CD4-positive, alpha-beta T cell treated with Interleukin-6 for 4 hours (primary cell): ENCODE measurements at regions not wholly inside any gene's neighbourhood (a gene's known extent, or its start where the extent isn't known, plus 50 kb on each side); places are given as distances from the start of the nearest gene placed in this dataset.

ENCODE experiments used
- DNase-seq: peaks from one replicate; pipeline ENCODE4 v3.0.0-alpha.2; 2020; ENCODE audit warnings: mixed read lengths

DNA sequence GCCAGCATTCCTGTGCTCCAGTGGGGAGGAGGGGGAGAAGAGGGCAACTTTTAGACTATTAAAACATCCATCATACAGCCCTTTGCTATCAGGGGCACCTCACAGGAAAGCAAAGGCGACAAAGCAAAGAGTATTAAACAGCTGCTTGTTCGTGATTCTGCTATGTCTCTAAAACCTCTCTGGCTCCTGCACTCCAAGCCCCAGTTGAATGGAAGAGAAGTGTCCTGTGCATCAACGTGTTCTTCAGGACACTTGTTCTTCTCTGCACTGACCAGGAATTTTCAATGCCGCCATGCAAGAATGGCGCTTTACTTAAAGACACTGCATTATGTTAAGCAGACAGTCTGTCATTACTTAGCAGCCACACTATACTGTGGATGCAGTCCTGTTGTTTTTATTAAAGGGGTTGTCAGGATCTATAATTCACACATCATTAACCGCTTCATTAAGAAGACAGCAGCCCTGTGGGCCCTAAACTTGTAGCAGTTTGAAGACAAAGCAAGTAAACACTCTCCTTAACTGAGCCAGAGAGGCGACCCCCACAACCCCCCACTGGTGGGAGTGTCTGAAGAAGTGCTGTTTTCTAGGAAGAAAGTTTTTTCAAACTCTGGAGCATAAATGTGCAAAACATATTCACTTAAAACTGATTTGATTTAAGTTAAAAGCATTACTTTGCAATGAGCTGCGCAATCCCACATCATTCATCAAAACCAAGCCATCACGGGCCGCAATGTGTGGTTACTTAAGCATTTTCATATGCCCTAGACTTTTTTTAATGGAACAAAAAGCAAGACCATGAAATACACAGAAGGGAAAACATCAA lies 164.5 kb downstream of the ZNF608 start:
- no peak for DNase-seq

DNA sequence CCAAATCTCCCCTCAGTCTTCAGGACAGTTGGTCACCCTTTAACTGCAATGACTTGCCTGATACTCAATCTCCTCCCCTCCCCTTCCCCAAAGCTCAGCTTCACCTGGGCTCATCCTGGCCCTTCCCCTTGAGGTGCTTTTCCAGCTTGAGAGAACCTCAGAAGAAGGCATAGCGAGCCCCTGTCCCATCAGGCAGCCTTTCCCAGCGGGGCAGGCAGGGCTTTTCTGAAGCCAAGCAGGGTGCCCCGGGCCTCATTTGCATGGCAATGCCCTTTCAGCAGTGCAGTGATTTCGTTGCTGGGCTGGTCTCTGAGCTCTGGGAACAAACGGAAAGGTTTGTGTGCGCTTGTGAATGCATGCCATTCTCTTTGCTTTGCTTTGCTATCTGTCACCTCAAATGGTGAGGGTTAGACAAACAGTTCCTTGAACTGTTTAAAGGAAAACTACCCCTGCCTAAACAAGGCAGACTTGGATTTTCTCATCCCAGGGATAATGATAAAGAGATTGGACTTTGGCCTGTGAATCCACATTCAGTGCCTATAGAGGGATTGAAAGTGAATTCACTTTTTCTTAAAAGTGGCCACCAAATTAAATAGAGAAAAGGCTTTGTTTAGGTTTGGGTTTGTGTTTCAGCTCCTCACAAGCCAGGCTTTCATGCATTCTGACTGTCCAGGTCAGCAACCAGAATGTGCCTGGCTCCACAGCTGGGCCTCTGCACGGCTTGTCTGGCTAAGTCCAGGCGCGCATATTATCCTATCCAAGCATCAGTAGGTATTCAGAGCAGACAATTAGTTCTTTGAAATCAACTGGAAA lies 165.3 kb downstream of the ZNF608 start:
- DNase-seq: no peak

DNA sequence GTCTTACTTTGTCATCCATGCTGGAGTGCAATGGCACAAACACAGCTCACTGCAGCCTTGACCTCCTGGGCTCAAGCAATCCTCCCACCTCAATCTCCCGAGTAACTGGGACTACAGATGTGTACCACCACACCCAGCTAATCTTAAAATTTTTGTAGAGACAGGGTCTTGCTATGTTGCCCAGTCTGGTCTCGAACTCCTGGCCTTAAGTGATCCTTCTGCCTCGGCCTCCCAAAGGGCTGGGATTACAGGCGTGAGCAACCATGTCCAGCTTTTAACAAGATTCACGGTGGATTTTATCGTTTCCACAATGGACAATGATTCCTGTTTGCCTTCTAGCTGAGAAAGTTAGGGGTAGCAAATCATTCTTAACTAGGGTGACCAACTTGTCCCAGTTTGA lies 165.9 kb downstream of the ZNF608 start:
- DNase-seq: no peak

- no peak for DNase-seq
These were observed 169.5 kb downstream of the ZNF608 start for GRCh38 chr5:124576848-124577409.

DNA sequence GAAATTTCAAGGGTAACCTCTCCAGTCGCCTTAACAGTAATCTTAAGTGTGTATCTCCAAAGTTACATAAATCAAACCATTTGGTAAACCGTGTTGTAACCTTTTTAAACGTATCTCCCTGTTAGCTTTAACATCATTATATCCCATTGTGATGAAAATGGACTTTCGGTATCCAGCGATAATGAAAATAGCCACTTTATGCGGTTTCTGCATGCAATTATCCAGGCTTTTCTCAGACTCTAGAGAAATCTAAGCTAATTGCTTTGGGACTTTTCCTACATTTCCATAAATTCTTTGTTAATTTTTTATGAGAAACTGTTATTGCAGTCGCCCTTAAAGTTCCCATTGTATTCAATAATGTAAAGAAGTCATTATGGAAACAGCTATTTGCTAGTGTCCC lies 170.7 kb downstream of the ZNF608 start:
- no peak for DNase-seq

GRCh38 chr5:124574521-124575436 lies 171.7 kb downstream of the ZNF608 start:
- DNase-seq: no peak

GRCh38 chr5:124572971-124573370 lies 173.5 kb downstream of the ZNF608 start:
- no peak for DNase-seq

- no peak for DNase-seq
These were observed 176.0 kb downstream of the ZNF608 start for GRCh38 chr5:124570285-124571035.

DNA sequence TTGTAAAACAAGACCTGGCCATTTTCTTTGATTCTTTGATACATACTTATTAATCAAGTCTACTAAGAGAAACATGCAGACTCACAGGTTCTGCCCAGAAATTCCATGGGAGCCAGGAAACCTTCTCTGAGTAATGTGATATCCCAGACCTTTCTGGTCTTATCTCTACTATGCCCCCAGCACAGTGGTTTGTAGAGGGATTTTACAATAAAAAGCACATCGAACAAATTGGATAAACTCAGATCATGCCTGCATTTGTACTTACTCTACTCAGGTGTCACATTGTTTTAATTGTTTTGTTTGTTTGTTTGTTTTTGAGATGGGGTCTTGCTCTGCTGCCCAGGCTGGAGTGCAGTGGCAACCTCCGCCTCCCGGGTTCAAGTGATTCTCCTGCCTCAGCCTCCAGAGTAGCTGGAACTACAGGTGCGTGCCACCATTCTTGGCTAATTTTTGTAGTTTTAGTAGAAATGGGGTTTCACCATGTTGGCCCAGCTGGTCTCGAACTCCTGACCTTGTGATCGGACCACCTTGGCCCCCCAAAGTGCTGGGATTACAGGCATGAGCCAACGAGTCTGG lies 179.5 kb downstream of the ZNF608 start:
- DNase-seq: no peak

DNA sequence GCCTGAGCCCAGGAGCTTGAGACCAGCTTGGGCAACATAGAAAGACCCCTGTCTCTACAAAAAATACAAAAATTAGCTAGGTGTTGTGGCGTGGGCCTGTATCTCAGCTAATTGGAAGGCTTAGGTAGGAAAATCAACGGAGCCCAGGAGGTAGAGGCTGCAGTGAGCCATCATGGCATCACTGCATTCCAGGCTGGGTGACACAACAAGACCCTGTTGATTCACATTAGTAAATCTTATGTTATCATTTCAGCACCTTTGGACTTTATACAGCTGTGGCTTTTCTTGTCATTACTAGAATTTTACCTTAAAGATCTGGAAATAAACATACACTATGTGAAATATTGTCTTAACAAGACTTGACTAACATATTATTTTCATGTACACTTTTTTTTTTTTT lies 185.0 kb downstream of the ZNF608 start:
- DNase-seq: no peak

GRCh38 chr5:124560370-124560769 lies 186.1 kb downstream of the ZNF608 start:
- no peak for DNase-seq

GRCh38 chr5:124557761-124558160 lies 188.7 kb downstream of the ZNF608 start:
- DNase-seq: no peak

GRCh38 chr5:124554746-124555578 lies 191.5 kb downstream of the ZNF608 start:
- DNase-seq: no peak

- no peak for DNase-seq
These were observed 192.5 kb downstream of the ZNF608 start for GRCh38 chr5:124553911-124554310.

- no peak for DNase-seq
These were observed 193.9 kb downstream of the ZNF608 start for GRCh38 chr5:124552526-124552925.

DNA sequence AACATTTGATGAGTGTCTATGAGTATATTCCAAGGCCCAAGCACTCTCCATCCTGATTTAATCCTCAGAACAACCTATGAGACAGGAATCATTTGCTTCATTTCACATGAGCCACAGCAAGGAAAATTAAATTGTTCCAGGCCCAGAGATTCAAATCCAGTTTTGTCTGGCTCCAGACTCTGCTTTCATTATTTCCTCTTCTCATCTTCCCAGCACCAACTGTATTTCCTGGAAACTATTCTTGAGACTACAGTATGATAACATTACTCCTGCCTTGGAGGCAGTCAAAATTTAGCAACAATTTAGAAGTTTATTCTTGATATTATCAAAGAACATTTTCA lies 194.5 kb downstream of the ZNF608 start:
- no peak for DNase-seq

GRCh38 chr5:124550731-124551130 lies 195.7 kb downstream of the ZNF608 start:
- DNase-seq: no peak

DNA sequence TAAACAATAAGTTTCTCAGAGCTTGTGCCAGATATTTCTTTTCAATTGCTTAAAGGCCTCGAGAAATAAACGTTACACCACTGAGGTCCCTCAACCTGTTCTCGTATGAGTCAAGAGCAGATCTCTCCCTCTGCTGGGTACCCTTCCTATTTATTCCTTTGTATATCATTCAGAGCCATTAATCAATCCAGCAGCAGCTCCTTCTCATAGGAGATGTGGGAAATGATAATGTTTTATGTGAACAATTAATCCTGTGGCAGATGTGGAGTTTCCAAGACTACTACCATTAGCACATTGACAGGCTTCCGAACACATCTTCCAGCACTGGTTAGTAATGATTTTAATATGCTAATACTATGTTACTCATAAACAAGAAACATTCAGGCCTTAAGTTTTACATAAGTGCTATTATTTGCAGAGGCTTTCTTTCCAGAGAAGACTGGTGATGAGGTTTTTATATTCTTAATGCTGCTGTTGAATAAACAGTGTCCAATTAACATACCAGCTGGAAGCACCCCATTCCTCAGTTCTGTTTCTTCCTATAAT lies 196.5 kb downstream of the ZNF608 start:
- no peak for DNase-seq

DNA sequence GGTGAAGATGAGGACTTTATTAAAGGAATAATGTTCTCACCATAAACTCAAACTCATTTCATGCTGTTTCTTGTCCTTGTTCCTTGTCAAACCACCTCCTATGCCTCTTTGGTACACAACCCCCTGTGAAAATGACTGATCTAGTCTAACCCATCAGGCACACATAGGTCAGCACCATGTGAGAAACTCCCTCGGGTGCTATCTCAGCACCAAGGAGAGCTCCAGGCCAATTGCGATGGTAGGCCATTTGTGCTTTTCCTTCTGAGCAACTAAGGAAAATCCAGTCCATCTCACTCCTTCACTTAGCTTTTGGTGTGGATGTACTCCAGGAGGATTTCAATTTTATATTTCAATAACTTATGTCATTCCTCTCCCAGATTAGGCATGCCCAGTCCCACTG lies 199.8 kb downstream of the ZNF608 start:
- no peak for DNase-seq

DNA sequence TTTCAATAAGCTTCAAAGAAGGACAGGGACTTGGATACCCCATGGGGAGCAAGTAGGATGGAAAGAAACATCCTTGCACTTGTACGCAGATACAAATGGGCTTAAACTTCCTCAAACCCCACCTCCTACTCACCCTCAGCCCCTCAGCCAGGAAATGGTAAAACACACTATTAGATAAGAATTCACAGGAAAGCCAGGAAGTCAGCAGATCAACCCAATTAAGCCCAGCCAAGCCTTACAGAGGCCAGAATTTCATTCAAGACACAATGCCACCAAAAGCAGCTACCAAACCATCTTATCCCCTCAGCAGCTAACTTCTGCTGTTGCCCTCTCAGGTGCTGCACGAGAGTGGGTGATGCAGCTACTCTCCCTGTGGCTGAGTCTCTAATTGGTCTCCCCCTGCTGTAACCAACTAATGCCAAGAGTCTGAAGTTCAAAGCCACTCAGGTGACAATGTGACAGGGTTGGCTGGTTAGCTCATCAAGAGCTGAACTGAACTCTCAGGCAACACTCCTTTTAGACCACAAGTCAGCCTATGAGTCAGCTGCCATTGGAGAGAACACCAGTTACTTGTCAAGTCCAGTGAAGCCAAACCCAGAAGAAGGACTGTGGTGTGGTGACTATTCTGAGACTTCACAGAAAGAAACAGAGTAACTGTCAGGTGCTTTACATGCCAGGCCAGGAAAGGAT lies 201.9 kb downstream of the ZNF608 start:
- DNase-seq: no peak
